ENCODE measurements at regions not wholly inside any gene's neighbourhood (a gene's known extent, or its start where the extent isn't known, plus 50 kb on each side); places are given as distances from the start of the nearest gene placed in this dataset.

GRCh38 chr2:67571785-67572718, 174.9 kb downstream of the ETAA1 start:
- Histone ChIP-seq H3K4me3 (replicated peaks in 1 of 3; ENCODE audit: insufficient read depth in 1 of 3, low read depth in 2 of 3, low read length in 3 of 3) (no peak overlapping the region), H2AFZ (ENCODE audit: low read length) (no peak overlapping the region), H3K4me1 (ENCODE audit: insufficient read depth, low read length) (no peaks in the 10 kb centered on the region), H3K9me3 (ENCODE audit: low read length) (peaks cover 88% of the 10 kb centered on the region), H3K9ac (ENCODE audit: insufficient read depth, low read depth, low read length) (no peak overlapping the region), H3K79me2 (ENCODE audit: insufficient read depth, low read length) (no peaks in the 10 kb centered on the region), H4K20me1 (ENCODE audit: insufficient read depth, low read length) (no peaks in the 10 kb centered on the region), H3K36me3 (replicated peaks in 1 of 2; ENCODE audit: control insufficient read depth in 1 of 2, insufficient read depth in 2 of 2, low read length in 2 of 2) (no peaks in the 10 kb centered on the region), H3K27ac (ENCODE audit: extremely low read length, insufficient read depth, low read length) (no peak overlapping the region), H3K27me3 (ENCODE audit: control insufficient read depth in 1 of 2, insufficient read depth in 2 of 2, low read length in 2 of 2) (no peaks in the 10 kb centered on the region), H3K4me2 (ENCODE audit: low read depth, low read length) (no peak overlapping the region)
- ChIA-PET POLR2A (no interaction called here), CTCF (ENCODE audit: low intra/inter-chr PET ratio, low total read pairs) (no interaction called here)
- in situ Hi-C loops (cut with HindIII; ENCODE audit: extremely low pct_ligation_motif_present, low pct_unique_long_range_greater_than_20kb) (no loop called here), intact Hi-C loops (cut with micrococcal nuclease; ENCODE audit: unreplicated experiment) (no loop called here)
- TF ChIP-seq MEF2D (CRISPR knock-in tag; IDR thresholded peaks at IDR 0.05): no peak
- TF ChIP-seq ZUFSP (CRISPR knock-in tag; IDR thresholded peaks at IDR 0.05; ENCODE audit: borderline replicate concordance): no peak
- no peak for TF ChIP-seq ZNF691 (CRISPR knock-in tag; IDR thresholded peaks at IDR 0.05; ENCODE audit: borderline replicate concordance, low read depth)
- no peak for TF ChIP-seq BORCS8-MEF2B (CRISPR knock-in tag; IDR thresholded peaks at IDR 0.05)
- no peak for TF ChIP-seq UBTF (CRISPR knock-in tag; IDR thresholded peaks at IDR 0.05)
- TF ChIP-seq GABPB1 (CRISPR knock-in tag; IDR thresholded peaks at IDR 0.05): no peak
- TF ChIP-seq HES4 (CRISPR knock-in tag; IDR thresholded peaks at IDR 0.05; ENCODE audit: borderline replicate concordance): no peak
- no peak for TF ChIP-seq RXRB (CRISPR knock-in tag; IDR thresholded peaks at IDR 0.05; ENCODE audit: borderline replicate concordance)
- no peak for TF ChIP-seq NFIB (CRISPR knock-in tag; IDR thresholded peaks at IDR 0.05; ENCODE audit: borderline replicate concordance)
- TF ChIP-seq MBD4 (IDR thresholded peaks at IDR 0.05; ENCODE audit: borderline replicate concordance, low read length): no peak
- no TSS peak for BruUV-seq (replicated peaks)
- ATAC-seq: no peak
- FAIRE-seq: no peak
- DNase-seq (ENCODE audit: low spot score): no peak
